NCI-H526 treated with DMSO at 0.1 percent for 48 hours (cell line): ENCODE measurements at regions not wholly inside any gene's neighbourhood (a gene's known extent, or its start where the extent isn't known, plus 50 kb on each side); places are given as distances from the start of the nearest gene placed in this dataset.
A peak's percentile ranks its signal among the peaks of the same experiment; 100 is the strongest.
"Not testable (repeated sequence)": the region's sequence is repeated elsewhere in the genome, so short reads cannot be mapped to it uniquely, and the experiment has no call there.

Experiments used
- DNase-seq: peaks from one replicate; lab custom pipeline; 2025; lab: John Stamatoyannopoulos, UW

- DNase-seq = no peak
These were observed 844.0 kb upstream of the FRG1 start for GRCh38 chr4:189096717-189097116.

DNA sequence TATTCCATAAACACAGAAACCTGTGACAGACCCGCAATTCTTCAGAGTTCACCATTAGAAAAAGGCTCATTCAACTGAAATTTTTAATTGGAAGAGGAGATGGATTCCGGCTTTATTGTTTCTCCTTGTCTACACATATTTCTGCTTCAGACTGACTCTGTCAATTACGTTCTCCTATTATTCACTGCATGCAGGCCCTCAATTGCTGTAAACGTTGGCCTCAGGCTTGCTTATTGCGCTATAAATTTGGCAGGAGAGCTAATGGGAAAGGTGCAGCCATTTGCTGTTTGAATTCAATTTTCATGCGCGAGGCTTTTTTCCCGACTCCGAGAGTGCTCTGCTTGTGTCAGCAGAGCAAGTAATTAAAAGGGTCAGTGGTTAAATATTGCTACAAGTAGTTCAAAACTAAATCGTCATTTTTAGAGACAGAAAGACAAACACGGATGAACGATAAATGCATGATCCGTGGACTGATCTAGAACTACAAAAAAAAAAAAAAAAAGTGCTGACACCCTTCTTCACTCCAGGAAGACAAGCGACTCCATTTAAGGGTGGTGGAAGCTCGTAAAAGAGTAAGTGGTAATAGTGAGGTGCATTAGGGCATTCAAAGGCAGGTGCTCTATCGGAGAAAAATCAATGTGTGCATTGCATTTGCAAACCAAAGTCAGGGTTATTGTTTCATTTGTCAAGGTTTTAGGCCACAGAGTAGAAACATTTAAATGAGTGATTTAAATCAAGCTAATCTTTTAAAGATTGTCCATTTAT, 841.6 kb upstream of the FRG1 start:
- peak; percentile 62 for DNase-seq

GRCh38 chr4:189113389-189113888, 827.2 kb upstream of the FRG1 start:
- DNase-seq = no peak

- no peak for DNase-seq
These were observed 823.2 kb upstream of the FRG1 start for GRCh38 chr4:189117426-189117825.

DNA sequence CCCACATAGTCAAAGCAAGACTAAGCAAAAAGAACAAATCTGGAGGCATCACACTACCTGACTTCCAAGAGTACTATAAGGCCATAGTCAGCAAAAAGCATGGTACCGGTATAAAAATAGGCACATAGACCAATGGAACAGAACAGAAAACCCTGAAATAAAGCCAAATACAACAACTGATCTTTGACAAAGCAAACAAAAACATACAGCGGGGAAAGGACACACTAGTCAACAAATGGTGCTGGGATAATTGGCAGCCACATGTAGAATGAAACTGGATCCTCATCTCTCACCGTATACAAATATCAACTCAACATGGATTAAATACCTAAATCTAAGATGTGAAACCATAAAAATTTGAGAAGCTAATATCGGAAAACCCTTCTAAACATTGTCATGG, 819.3 kb upstream of the FRG1 start:
- DNase-seq = no peak

- DNase-seq = peak; percentile 3
These were observed 816.4 kb upstream of the FRG1 start for GRCh38 chr4:189124149-189124758.

- no peak for DNase-seq
These were observed 815.9 kb upstream of the FRG1 start for GRCh38 chr4:189124791-189125190.

DNA sequence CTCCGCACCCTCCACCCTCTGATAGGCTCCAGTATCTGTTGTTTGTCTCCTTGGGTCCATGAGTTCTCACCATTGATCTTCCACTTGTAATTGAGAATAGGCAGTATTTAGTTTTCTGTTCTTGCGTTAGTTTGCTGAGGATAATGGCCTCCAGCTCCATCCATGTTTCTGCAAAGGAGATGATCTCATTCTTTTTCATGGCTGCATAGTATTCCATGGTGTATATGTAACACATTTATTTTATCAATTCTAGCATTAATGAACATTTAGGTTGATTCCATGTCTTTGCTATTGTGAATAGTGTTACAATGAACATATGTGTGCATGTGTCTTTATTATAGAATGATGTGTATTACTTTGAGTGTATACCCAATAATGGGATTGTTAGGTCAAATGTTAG, 814.6 kb upstream of the FRG1 start:
- no peak for DNase-seq

GRCh38 chr4:189128341-189128740, 812.3 kb upstream of the FRG1 start:
- no peak for DNase-seq

DNA sequence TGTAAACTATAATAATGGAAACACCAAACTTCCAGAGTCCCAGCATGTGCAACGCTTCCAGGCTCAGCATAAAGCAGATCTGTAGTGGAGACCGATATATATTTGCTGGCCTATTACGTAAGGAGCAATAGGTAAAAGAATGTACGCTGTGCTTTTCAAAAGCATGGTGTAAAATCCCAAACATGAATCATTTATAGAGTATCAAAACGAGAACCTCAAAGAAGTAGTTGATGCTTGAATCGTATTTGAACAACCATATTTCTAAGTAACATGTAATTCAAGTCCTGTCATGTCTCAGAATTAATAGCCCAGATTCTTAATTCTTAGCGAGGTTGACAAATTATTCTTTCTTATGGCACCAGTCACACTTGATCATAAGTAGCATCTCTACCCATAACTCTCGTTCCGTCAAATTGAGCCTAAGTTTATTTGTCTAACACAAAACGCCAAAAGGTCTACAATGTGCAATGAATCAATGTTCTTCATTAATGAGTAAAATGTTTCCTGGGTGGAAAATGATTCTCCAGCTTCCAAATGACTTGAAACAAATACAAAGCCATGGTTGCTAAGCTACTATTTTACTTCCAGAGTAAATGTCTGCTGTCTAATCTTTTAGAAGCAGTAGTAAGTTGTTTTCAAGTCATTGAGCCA, 811.5 kb upstream of the FRG1 start:
- no peak for DNase-seq

- DNase-seq = no peak
These were observed 809.6 kb upstream of the FRG1 start for GRCh38 chr4:189131118-189131517.

GRCh38 chr4:189136462-189136861, 804.2 kb upstream of the FRG1 start:
- no peak for DNase-seq

DNA sequence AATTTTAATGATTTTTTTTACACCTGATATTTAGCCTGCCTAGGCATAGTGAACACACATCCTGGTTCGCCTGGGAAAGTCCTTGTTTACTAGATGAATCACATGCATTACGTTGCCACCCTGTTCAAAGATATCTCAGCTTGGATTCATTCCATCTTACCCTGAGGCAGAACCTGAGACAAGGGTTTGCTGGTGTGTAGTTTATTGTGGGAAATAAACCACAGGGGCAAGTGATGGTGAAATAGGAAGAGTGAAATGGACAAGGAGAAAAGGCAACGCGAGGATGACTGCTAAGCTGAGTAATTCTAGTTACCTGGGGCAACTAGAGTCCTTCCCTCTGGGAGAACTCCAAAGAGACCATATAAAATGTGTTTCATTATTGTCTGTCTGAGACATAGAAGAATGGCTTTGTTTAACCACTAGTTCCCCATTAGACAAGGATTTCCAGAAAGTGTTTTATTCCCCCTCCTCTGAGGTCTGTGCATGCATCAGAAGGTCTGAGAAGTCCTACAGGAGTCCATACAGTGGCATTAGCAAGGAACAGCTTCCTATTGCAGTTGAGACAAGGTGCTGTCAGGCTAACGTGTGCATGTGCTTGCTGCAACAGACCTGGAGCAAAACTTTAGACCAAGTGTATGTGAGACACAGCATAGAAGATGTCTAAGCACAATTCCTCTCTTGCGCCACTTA, 797.3 kb upstream of the FRG1 start:
- no peak for DNase-seq

- DNase-seq = no peak
These were observed 793.4 kb upstream of the FRG1 start for GRCh38 chr4:189147005-189147929.

GRCh38 chr4:189155083-189155482, 785.6 kb upstream of the FRG1 start:
- not testable (repeated sequence) for DNase-seq

- DNase-seq = peak; percentile 14
These were observed 778.4 kb upstream of the FRG1 start for GRCh38 chr4:189162073-189162789.

GRCh38 chr4:189162888-189163287, 777.8 kb upstream of the FRG1 start:
- no peak for DNase-seq

- no peak for DNase-seq
These were observed 764.7 kb upstream of the FRG1 start for GRCh38 chr4:189176002-189176401.

GRCh38 chr4:189177130-189177529, 763.5 kb upstream of the FRG1 start:
- DNase-seq = peak; percentile 3

DNA sequence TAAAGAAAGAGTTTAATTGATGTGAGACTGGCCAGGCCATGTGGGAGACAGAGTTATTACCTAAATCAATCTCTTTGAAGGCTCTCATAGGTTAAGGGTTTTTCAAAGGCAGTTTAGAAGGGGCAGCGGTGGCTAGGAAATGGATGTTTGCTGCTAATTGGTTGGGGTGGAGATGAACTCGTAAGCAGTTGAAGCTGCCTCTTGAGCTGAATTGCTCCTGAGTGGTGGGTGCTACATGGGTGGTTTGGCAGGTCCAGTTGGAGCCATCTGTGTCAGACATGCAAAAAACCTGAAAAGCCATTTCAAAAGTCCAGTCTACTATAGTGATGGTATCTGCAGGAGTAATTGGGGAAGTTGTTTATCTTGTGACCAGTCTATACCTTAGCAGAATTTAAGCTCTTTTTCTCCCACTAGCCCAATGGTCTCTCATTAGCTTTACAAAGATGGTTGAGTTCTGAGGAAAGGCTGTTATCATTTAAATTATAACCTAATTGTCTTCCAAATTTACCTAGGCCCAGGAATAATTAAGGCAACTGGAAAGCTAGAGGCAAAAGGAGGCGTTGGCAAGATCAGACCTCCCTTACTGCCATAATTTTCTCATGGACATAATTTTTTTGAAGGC, 762.4 kb upstream of the FRG1 start:
- DNase-seq = no peak
